Uterus (tissue), 2 donors: ENCODE measurements at regions not wholly inside any gene's neighbourhood (a gene's known extent, or its start where the extent isn't known, plus 50 kb on each side); places are given as distances from the start of the nearest gene placed in this dataset.

Experiments
- CTCF ChIP-seq, 4 experiments: fragments of 200-600 bp in 2 of 4; fragments of 450-650 bp in 2 of 4; sonication (generic) in 2 of 4; IDR thresholded peaks; one replicate each; pipeline ENCODE4 v1.5.1; 2016 to 2019; ENCODE audit warnings: antibody characterized with exemption in 4 of 4, mild to moderate bottlenecking in 2 of 4, moderate library complexity in 1 of 4
- POLR2A ChIP-seq, 2 donors: fragments of 450-650 bp; IDR thresholded peaks; one replicate each; pipeline ENCODE4 v1.6.1; 2016; ENCODE audit warnings: antibody characterized with exemption in 2 of 2, mild to moderate bottlenecking in 1 of 2, moderate library complexity in 1 of 2

- TF ChIP-seq CTCF (IDR thresholded peaks at IDR 0.05), result no peak
- TF ChIP-seq POLR2A (IDR thresholded peaks at IDR 0.05), result no peak
These were observed 262.5 kb upstream of the IGF1R start for GRCh38 chr15:98385752-98386381.
